OCI-LY1 (cell line): ENCODE measurements at regions not wholly inside any gene's neighbourhood (a gene's known extent, or its start where the extent isn't known, plus 50 kb on each side); places are given as distances from the start of the nearest gene placed in this dataset.

Experiments
- CTCF ChIP-seq: fragments of 200-600 bp; sonication (generic), shearing (Covaris generic); IDR thresholded peaks from 2 replicates; pipeline ENCODE4 v1.5.1; 2017; ENCODE audit warnings: mild to moderate bottlenecking, antibody characterized with exemption, low read length, moderate library complexity, mixed read lengths
- EZH2 ChIP-seq: fragments of 200-600 bp; sonication (generic), shearing (Covaris generic); IDR thresholded peaks from 2 replicates; pipeline ENCODE4 v1.8.0; 2017; ENCODE audit warnings: borderline replicate concordance, mixed run types, mild to moderate bottlenecking, antibody characterized with exemption, low read length, moderate library complexity, mixed read lengths

- TF ChIP-seq CTCF (no peak), EZH2 (no peak)
Observed at GRCh38 chr6:11917951-11918738, 94.0 kb upstream of the HIVEP1 start.
